Germinal center (tissue), 1 donor: ENCODE measurements at regions not wholly inside any gene's neighbourhood (a gene's known extent, or its start where the extent isn't known, plus 50 kb on each side); places are given as distances from the start of the nearest gene placed in this dataset.
"Not testable (repeated sequence)": the region's sequence is repeated elsewhere in the genome, so short reads cannot be mapped to it uniquely, and the experiment has no call there.

Experiments used
- DNase-seq: peaks from one replicate; pipeline ENCODE4 v3.0.0; 2012; ENCODE audit warnings: mixed read lengths, low spot score

DNA sequence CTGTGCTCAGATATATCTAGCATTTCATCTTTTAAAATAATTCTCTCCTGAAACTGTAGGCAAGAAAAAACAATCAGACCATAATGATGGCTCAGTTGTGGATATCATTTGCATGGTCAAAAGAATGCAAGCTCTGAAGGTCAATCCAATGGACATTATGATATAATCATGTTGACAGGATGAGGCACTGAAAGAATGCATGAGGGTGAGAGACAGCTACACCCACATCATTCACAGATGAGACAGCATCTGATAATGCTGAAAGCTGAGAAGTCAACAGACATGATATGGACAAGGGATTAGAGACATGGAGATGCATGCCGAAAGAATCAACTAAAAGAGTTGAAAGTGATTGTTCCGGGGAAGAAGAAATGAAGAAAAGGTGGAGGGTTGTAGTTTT is 346.4 kb upstream of the CDH5 start:
- DNase-seq = no peak

DNA sequence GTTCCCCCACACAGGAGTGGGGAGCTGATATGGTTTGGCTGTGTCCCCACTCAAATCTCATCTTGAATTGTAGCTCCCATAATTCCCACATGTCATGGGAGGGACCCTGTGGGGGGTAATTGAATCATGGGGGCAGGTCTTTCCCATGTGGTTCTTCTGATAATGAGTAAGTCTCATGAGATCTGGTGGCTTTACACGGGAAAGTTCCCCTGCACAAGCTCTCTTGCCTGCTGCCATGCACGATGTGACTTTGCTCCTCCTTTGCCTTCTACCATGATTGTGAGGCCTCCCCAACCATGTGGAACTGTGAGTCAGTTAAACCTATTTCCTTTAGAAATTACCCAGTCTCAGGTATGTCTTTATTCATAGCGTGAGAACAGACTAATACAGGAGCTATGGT is 347.0 kb upstream of the CDH5 start:
- not testable (repeated sequence) for DNase-seq

DNA sequence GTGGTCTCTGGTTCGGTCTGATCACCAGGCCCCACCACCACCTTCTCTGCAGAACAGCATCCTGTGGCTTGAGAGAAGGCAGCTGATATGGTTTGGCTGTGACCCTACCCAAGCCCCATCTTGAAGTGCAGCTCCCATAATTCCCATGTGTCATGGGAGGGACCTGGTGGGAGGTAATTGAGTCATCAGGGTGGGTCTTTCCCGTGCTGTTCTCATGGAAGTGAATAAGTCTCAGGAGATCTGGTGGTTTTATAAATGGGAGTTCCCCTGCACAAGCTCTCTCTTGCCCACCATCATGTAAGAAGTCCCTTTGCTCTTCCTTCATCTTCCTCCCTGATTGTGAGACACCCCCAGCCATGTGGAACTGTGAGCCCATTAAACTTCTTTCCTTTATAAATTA is 352.3 kb upstream of the CDH5 start:
- DNase-seq = no peak

DNA sequence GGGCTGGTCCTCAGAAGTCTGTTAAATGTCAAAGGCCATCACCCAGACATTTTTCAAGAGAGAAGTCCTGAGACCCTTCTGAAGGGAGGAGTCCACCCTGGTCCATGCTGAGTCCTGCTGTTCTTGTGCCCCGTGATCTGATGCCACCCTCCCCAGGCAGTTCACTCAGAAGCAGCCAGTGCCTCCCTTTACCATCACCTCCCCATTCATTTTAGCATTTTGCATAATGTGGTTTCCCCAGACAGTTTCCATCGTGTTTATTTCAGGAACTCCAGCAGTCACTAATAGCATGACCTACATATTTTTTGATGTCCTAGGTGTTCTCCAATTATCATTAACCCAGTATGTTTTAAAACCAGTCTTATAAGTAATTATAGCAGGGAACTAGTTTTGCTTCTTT is 353.0 kb upstream of the CDH5 start:
- no peak for DNase-seq

DNA sequence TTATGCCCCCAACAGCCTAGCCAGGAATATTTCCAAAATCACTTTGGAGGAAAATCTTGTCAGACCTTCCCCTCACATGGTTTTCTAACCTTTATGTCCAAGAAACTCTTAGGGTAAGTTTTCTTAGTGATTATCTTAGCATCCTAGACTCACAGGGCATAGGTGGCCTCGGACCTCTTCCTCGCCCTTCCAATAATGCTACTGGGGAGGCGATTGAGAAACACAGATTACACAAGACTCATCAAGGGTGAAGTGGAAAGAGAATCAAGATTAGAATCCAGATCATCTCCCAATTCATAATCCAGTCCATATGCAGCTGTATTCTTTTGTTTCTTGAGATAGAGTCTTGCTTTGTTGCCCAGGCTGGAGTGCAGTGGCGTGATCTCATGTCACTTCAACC is 358.4 kb upstream of the CDH5 start:
- no peak for DNase-seq

DNA sequence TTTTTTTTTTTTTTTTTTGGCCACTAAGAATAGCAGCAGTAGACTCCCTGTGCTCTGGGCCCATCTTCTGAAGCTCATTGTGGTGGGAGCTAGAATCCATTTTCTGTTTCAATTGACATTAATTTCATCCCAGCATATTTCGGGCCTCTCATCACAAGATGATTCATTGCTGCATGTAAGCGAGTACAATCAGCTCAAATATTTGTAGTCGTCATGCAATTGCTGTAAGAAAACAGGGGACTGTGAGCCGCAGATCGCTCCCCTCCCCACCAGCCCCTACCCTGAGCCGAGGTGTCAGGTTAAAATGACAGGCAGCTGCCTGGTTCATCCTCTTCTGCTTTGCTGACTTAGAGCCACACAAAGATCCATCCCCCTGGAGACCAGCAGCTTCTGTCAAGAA is 358.8 kb upstream of the CDH5 start:
- no peak for DNase-seq

DNA sequence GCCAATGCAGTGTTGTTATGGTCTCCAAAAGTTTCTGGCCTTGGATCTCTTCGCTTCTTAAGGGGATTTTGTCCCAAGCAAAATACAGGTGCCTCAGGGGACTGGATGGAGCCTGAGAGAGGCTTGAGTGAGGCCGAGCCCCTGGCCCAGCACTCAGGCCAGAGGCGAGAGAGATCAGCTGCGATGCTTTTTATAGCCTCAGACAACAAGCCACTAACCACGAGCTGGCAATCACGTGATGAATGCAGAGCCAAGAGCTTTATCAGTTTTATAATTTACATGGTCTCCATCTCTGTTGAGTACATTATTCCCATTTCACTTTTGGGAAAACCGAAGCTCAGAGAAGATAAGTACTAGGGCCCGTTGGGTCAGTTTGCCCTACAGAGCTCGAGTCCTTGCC is 360.0 kb upstream of the CDH5 start:
- no peak for DNase-seq

DNA sequence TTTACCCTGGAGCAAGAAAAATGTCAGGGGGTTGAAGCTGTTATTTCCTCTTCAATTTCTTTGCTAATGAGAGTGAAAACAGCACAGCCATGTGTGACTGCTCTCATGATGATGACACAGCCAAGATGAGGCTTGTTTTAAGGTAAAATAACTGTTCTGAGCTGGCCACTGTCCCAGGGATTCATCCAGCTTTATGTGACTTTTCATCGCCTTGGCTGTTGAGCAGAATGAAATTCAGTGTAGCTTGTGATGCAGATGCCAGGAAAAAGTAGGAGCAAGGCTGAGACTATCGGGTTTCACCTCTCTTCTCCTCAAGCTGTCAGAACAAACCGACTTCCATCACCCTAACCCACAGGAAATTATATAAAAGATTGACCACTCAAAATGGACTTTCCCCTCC is 361.8 kb upstream of the CDH5 start:
- no peak for DNase-seq

DNA sequence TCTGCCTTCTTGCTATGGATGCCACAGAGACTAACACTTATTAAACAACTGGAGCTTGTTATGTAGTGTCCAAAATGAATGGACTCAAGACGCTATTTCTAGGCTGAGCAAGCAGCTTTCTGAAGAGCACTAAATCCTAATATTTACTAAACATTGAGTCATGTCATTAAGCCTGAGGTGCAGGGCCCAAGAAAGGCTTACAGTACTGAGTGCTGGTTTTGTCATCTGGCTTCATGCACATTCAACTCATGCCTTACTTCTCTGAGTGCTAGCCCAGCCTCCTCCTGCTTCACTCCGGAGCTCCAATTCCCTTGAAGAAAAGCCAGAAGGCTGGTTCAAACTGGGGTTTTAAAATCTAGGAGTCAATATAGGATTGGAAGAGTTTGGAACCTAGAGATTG is 363.3 kb upstream of the CDH5 start:
- no peak for DNase-seq

DNA sequence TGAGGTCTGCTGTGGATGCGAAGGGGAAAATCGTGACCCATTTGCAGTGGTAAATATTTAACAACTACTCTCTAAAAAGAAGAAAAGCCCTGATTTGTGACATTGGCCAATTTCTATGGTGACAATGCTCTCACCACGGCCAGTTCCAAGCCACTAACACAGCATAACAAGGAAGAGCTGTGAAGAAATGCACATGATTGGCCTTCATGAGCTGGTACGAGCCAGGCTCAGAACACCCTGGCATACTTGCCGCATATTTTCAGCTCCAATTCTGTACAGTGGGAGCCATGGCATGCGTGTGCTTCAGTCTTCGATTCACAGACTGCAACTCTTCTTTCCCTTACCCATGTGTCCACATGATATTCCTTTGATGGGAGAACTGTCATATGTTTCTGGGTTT is 363.9 kb upstream of the CDH5 start:
- no peak for DNase-seq

DNA sequence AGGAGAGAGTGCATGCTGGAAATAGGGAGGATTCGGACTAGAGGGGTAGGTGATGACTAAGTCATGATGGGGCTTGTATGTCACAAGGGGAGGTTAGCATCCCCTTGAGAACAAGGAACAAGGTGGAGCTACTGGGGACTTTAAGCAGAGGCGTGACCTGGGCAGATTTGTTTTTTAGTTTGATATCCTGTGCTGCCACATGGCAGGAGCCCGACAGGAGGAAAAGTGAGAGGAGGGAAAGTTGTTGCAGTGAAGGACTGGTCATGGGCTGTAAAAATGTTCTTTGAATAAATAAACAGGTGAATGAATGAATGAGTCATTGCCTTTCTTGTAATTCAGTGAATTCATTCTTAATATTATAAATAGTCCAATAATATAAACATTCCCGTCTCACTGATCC is 365.1 kb upstream of the CDH5 start:
- no peak for DNase-seq

DNA sequence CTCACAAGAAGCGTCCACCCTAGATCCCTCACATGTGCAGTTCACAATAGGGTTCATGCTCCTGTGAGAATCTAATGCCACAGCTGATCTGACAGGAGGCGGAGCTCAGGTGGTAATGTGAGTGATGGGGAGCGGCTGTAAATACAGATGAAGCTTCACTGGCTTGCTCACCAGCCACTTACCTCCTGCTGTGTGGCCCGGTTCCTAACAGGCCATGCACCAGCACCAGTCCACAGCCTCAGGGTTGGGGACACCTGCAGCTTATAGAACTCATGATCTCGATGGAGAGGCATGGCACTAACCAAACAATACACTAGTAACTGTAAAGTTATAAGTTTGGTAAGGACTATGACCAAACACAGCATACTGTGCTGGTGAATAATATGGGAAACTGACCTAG is 368.0 kb upstream of the CDH5 start:
- DNase-seq = no peak

DNA sequence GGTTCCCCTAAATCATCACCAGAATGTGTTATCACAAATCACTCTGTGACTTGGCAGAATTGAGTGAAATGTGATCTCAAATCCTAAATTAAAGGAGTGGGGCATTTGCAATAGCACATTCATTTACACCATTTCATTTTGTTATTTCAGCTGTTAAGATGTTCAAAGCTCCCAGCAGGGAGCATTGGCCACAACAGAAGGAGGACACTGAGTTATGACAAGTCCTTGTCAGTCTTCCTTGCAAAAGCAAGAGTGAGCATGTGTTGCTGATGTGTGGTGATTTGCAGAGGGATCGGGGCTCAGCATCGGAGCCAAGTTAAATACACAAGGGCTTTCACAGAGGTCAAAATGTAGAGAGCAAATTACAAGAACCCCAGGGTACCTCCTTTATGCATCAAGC is 372.2 kb upstream of the CDH5 start:
- DNase-seq = no peak

DNA sequence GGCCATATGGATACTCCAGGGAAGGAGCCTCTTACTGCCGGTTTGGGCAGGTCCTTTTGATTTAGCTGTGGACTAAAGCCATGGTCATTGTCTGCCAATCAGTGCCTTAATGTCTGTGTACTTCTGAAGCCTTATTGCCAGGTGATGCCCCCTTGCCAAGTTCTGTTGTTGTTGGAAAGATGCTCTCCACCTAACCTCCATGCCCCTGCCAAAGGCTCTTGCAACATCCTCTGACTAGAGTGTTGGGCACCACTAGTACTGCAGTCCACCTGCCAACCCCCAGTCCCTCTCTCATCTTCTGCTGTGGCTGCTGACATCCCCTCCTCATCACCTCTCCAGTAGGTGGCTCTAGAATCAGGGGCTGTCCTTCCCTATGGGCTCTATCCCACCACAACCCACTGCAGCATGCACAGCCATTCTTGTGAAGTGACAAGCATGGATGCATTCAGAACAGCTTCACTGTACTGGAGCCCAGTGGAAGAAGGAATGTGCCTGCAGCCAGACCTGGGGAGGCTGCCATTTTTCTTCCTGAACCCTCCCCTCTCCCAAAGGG is 375.3 kb upstream of the CDH5 start:
- no peak for DNase-seq

DNA sequence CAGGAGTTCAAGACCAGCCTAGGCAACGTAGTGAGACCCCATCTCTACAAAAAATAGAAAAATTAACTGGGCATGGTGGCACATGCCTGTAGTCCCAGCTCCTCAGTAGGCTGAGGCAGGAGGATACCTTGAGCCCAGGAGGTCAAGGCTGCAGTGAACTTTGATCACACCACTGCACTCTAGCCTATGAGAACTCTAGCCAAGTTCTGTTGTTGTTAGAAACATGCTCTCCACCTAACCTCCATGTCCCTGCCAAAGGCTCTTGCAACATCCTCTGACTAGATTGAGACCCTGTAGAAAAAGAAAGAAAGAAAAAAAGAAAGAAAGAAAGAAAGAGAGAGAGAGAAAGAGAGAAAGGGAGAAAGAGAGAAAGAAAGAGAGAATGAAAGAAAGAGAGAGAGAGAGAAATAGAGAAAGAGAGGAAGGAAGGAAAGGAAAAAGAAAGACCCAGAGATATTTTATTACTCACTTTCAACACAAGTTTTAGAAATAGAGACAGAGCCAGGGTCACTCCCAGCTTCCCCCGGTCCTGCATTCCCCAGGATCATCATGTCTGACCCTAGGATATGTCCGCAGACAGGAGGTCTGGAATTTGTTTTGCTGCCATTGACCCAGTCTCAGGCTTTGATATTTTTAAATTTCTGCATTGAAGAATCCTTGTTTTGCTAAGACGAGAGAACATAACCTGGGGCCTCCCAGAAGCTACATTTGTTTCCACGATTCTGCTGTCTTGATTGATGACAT is 376.5 kb upstream of the CDH5 start:
- no peak for DNase-seq

DNA sequence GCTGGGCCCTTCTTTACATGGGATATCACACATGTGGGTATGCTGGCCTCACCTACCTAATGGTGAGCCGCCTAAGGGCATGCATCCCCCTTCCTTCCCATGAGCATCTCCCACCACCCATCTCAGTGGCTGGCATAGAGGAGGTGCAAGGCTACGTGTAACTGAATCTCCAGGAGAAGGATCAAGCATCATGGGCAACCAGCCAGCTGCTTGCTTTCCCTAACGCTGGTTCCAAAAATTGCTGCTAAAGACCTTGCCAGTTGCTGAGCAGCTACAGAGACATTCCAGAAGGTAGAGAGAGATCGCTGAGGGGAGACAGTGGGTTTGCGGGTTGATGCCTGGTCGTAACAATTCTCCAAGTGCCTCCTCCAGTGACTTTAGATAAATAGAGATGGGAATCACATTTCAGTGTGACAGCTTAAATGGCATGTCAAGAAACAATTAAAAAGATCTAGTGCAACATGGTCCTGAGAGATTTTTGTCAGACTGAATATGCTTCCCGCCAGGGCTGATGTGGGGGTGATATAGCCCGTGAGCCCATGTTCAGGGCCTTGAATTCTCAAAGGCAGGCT is 378.4 kb upstream of the CDH5 start:
- no peak for DNase-seq

DNA sequence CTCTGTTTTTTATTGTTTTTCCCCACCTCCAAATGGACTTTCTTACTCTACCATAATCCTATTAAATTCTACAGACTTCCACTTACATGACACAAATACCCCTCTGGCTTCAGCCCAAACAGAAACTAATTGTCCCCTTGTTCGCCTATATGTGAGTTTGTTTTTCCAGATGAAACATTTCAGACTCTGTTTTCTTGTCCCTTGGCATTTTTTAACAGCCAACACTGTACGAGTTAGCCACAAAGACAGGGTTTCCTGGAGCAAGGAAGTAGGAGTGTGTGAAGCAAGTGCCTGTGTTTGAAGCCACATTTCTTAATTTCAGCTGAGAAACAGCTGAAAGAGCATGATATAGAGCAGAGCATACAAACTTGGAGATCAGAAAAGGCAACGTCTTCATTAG is 382.2 kb upstream of the CDH5 start:
- DNase-seq = no peak

DNA sequence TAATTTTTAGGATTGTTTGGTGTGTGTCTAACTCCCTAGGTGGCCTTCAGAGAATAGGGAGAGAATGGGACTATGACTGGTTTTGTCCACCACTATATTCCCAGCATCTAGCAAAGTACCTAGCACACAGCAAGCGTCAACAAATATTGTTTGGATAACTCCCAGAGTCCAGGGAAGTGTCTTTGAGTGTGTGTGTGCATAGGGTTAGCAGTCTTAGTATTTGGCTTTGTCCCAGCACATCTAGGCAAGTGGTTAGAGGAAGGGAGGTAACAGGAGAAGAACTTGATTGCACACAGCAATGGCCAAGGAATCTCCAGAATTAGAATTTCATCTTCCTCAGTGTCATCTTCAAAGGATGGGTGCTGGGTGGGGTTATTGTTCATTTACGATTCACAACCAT is 385.4 kb upstream of the CDH5 start:
- no peak for DNase-seq

DNA sequence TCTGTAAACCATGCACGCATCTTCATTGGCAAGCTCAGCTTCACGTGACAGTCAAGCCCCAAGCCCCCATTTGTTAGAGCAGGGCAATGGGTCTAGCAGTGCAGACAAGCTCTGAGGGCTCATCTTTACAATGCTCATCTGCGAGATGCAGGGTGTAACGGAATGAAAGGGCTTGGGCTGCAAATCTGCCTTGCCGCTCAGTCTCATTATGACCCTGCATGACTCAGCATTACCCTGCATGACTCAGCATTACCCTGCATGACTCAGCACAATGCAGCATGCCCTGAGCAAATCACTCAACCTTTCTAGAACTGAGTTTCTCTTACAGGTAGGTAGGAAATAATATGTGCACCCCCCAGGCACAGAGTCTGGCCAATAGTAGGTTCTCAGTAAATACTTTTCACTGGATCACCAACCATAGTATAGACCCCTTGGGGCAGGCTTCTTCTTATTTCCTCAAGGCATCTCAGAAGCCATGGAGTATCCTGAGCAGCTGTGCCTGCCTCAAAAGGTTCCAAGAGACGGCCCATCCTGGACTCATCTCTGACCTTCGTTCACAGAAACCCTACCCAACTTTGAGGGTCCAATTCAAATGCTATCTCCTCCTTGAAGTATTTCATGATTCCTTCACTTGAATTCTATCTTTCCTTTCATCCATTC is 391.3 kb upstream of the CDH5 start:
- no peak for DNase-seq

DNA sequence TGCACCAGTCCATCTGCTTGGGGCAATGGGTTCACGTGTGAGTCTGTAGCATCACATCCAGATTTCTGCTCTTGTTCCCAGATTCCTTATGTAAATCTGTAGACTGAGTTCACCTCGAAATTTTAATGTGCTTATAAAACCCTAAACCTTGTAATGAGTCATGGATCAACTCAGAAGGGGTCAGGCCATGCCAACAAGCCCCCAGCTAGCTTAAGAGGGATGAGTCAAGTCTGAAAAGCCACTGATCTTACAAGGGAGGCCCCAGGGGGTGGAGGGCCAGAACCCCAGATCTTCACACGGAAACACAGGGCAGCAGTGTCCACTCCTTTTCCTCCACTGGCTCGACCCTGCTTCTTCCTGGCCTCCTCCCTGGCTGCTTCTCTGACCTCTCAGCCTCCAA is 399.1 kb upstream of the CDH5 start:
- no peak for DNase-seq

DNA sequence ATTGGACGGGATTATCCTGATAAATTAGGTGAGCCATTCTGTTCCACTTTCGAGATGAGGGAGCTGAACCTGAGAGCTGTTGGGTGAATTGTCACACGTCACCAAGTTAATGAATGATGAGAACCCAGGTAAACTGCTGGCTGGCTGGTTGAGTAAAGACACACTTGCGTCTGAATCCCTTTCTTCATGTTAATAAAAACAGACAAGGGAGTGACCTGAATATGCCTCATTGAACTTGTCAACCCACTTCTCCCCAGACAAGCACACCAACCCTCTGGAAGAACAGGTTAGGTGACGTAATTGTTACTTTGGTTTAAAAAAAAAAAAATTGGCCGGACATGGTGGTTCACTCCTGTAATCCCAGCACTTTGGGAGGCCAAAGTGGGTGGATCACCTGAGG is 400.9 kb upstream of the CDH5 start:
- no peak for DNase-seq

DNA sequence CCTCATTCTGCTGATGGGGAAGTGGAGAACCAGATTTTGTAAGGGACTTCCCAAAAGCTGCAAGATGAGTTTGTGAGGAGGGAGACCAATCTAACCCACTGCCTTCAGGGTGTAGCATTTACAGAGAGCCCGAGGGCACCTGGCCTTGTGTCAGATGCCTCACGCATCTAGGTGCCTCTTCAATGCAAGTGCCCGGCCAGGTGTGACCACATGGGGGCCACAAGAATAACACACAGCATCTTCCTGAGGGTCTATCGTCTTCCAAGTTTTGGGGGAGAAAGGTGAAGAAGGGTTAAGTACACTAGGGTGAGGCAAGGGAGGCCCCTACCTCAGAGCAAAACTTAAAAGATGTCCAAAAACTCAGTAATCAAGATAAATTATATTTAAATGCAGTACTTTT is 401.7 kb upstream of the CDH5 start:
- DNase-seq = no peak

DNA sequence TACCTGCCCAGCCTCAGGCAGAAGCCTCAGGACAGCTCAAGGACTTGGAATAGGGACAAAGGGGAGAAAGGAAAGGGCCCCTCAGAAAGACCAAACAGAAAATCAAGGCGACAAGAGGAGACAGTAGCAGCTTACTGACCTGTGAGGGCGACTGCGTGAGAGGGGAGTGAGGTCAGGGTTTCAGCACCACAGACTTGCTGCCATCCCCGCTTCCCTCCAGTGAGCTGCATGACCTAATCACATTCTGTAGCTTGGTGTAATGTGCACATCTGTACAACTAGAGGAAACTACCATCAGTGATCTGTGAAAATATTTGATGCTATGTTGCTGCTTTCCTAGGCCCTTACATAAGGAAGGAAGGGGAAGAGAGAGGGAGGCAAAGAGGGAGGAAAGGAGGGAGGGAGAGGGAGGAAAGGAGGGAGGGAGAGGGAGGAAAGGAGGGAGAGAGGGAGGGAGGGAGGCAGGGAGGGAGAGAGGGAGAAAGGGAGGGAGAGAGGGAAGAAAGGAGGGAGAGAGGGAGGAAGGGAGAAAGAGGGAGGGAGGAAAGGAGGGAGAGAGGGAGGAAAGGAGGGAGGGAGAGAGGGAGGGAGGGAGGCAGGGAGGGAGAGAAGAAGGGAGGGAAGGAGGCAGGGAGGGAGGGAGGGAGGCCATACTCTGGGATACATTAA is 404.9 kb upstream of the CDH5 start:
- no peak for DNase-seq
